NB4 (cell line): ENCODE measurements at regions not wholly inside any gene's neighbourhood (a gene's known extent, or its start where the extent isn't known, plus 50 kb on each side); places are given as distances from the start of the nearest gene placed in this dataset.

Experiments used
- DNase-seq: peaks from one replicate; pipeline ENCODE4 v3.0.0; 2010; ENCODE audit warnings: low read depth
- H3K4me3 ChIP-seq: one replicate; pipeline ENCODE4 v1.5.1; 2011; ENCODE audit warnings: mild to moderate bottlenecking, low read depth, low read length, moderate library complexity
- MYC ChIP-seq: IDR thresholded peaks from 2 replicates; pipeline ENCODE4 v1.6.1; 2011; ENCODE audit warnings: low read depth, low read length
- POLR2A ChIP-seq: IDR thresholded peaks from 2 replicates; pipeline ENCODE4 v1.6.1; 2011; ENCODE audit warnings: mild to moderate bottlenecking; ENCODE audit not compliant: insufficient read length; ENCODE audit errors: extremely low read depth
- TF ChIP-seq, protein P1 (sequence below): IDR thresholded peaks from one replicate; pipeline ENCODE4 v1.5.1; 2012; ENCODE audit warnings: low read depth, low read length
- TF ChIP-seq, protein P2 (sequence below): IDR thresholded peaks from 2 replicates; pipeline ENCODE4 v1.6.1; 2011; ENCODE audit warnings: low read depth, low read length

DNA sequence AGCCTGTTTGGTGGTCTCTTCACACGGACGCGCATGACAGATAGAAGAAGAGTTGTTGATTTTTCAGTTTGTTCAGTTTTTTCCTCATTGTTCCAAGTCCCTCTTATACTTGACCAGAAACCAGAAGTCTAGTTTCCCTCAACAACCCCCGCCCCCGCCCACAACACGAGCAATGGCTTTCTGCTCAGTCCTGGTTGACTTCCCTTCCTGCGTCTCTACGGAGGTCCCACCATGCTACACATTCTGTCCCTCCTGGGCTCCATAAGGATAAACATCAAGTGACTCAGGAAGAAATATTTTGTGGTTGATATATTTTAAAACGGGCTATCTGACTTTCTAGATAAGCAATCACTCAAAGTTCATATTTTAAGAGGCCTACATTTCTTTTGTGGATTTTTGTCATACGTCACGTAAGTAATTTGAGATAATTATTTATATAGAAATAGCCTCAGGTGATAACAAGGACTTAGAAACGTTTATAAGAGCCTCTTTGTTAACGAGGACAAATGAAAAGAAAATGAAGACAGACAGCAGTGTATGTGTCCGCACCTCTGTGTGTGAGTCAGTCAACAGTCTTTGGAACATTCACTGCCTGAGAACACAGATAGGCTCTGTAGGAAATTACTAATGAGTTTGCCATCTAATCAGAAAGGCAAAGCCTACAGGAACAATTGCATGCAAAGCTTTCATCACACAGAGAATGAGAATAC is 214.4 kb downstream of the RAP2A start:
- TF ChIP-seq, protein P1, sequence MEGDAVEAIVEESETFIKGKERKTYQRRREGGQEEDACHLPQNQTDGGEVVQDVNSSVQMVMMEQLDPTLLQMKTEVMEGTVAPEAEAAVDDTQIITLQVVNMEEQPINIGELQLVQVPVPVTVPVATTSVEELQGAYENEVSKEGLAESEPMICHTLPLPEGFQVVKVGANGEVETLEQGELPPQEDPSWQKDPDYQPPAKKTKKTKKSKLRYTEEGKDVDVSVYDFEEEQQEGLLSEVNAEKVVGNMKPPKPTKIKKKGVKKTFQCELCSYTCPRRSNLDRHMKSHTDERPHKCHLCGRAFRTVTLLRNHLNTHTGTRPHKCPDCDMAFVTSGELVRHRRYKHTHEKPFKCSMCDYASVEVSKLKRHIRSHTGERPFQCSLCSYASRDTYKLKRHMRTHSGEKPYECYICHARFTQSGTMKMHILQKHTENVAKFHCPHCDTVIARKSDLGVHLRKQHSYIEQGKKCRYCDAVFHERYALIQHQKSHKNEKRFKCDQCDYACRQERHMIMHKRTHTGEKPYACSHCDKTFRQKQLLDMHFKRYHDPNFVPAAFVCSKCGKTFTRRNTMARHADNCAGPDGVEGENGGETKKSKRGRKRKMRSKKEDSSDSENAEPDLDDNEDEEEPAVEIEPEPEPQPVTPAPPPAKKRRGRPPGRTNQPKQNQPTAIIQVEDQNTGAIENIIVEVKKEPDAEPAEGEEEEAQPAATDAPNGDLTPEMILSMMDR: no peak
- TF ChIP-seq POLR2A (no peak), MYC (no peak)
- TF ChIP-seq, protein P2, sequence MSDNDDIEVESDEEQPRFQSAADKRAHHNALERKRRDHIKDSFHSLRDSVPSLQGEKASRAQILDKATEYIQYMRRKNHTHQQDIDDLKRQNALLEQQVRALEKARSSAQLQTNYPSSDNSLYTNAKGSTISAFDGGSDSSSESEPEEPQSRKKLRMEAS: no peak
- no peak for DNase-seq
- H3K4me3 ChIP-seq: no peak overlapping the region

DNA sequence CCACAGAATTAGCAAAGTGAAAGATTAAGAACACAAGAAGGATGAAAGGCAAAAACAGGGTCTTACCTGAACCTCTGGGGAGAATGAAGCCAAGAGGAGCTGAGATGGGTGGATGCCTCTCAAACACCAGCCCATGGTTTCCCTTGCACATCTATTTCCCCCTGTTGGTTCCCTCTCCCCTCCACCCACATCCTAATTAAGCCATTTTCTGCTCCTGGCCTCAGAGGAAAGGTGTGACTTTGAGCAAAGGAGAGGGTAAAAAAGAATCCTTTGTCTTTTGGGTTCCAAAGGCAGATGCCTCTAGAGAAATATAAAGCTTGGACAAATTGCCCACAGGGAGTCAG is 214.9 kb downstream of the RAP2A start:
- no peak for TF ChIP-seq POLR2A
- TF ChIP-seq MYC: no peak
- TF ChIP-seq, protein P2: no peak
- TF ChIP-seq, protein P1: no peak
- DNase-seq: no peak
- H3K4me3 ChIP-seq: no peak overlapping the region

DNA sequence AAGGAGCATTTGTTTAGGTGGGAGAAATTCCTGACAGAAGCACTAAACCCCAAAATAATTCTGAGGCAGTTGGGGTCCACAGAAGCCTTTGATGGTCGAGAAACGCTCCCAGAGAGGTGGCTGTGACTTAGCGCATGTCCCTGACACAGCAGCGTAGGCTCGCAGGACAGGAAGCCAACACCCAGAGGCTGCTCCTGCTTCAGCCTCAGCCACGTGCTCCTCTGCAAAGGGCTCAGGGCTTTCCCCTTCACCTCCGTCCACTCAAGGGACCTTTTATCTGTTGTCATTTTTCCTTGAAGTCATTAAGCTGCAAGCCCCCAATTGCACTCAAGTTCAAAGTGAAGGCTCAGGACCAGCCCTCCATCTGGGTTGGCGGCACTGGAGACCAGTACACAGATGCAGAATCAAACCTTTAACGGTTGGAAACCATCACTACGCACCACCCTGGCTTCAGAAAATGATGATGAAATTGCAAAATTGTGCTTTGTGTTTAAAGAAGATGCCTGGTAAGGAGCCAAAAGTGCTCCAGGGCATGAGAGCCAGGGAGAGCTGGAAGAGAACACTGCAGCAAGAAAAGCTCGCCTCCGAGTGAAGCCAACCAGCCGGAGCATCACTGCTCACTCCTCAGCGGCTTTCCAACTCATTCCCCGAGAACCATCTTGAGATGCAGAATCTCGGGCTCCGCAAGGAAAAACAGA is 219.6 kb downstream of the RAP2A start:
- no peak for DNase-seq
- TF ChIP-seq, protein P1: no peak
- TF ChIP-seq MYC: no peak
- no peak for TF ChIP-seq POLR2A
- TF ChIP-seq, protein P2: no peak
- no peak overlapping the region for H3K4me3 ChIP-seq

DNA sequence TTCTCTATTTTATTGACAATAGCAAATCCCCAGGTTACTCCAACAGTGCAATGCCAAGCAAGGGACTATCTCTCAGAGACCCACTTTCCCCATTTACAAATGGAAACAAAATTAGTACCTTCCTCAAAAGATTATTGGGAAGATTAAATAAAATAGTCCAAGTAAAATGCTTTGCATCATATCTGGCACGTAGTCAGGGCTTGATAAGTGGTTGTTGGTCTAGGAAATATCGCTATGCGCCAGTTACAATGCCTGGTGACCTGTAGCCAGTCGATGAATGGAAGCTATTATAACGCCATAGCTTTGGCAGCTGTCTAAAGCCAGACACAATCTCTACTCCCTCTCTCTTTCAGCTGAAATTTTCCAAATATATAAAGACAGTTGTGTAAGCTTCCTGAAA is 220.3 kb downstream of the RAP2A start:
- DNase-seq: no peak
- H3K4me3 ChIP-seq: no peak overlapping the region
- TF ChIP-seq POLR2A (no peak), MYC (no peak)
- TF ChIP-seq, protein P2: no peak
- TF ChIP-seq, protein P1: no peak

DNA sequence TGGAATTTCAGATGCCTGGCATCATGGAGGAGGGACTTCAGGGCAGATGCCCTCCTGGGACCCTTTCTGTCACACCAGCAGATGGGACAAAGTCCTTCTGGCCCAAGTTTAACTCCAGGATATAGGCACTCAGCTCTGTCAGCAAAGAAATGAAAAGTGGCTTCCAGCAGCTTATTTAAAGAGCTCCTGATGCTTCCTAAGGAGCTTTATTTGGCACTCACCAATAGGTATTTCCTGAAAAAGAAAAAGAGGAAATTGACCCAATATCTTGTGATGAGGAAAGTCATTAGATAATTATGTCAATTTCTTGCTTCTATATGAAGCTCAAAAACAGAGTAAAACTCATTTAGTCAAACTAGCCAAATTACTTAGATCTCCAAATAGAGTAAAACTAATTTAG is 224.6 kb downstream of the RAP2A start:
- no peak for DNase-seq
- TF ChIP-seq, protein P1: no peak
- TF ChIP-seq, protein P2: no peak
- TF ChIP-seq POLR2A: no peak
- no peak for TF ChIP-seq MYC
- H3K4me3 ChIP-seq: no peak overlapping the region
